GM18867 (cell line): ENCODE measurements at regions not wholly inside any gene's neighbourhood (a gene's known extent, or its start where the extent isn't known, plus 50 kb on each side); places are given as distances from the start of the nearest gene placed in this dataset.
"Not testable (repeated sequence)": the region's sequence is repeated elsewhere in the genome, so short reads cannot be mapped to it uniquely, and the experiment has no call there.

Source experiments
- ATAC-seq: cut with Tn5 transposase; IDR thresholded peaks from one replicate; pipeline ENCODE4 v1.9.1; 2021; ENCODE audit warnings: mild to moderate bottlenecking, moderate library complexity; ENCODE audit not compliant: unreplicated experiment

- no peak for ATAC-seq
These were observed 362.2 kb upstream of the ROPN1 start for GRCh38 chr3:124354150-124354549.

GRCh38 chr3:124358156-124358555, 366.2 kb upstream of the ROPN1 start:
- ATAC-seq = no peak

- ATAC-seq = no peak
These were observed 368.2 kb upstream of the ROPN1 start for GRCh38 chr3:124360155-124360554.

GRCh38 chr3:124360563-124360962, 368.6 kb upstream of the ROPN1 start:
- no peak for ATAC-seq

- no peak for ATAC-seq
These were observed 368.7 kb upstream of the UMPS start for GRCh38 chr3:124361566-124361965.

GRCh38 chr3:124362455-124362854, 367.8 kb upstream of the UMPS start:
- no peak for ATAC-seq

- no peak for ATAC-seq
These were observed 366.8 kb upstream of the UMPS start for GRCh38 chr3:124363476-124363875.

- ATAC-seq = no peak
These were observed 365.8 kb upstream of the UMPS start for GRCh38 chr3:124364317-124365020.

- ATAC-seq = not testable (repeated sequence)
These were observed 363.6 kb upstream of the UMPS start for GRCh38 chr3:124366655-124367054.

GRCh38 chr3:124372775-124373174, 357.5 kb upstream of the UMPS start:
- ATAC-seq = no peak

- ATAC-seq = peak; percentile 64
These were observed 356.7 kb upstream of the UMPS start for GRCh38 chr3:124373524-124373923.

GRCh38 chr3:124374583-124374982, 355.7 kb upstream of the UMPS start:
- no peak for ATAC-seq

GRCh38 chr3:124381575-124382333, 348.5 kb upstream of the UMPS start:
- no peak for ATAC-seq

GRCh38 chr3:124383051-124383450, 347.2 kb upstream of the UMPS start:
- ATAC-seq = no peak

- ATAC-seq = no peak
These were observed 346.3 kb upstream of the UMPS start for GRCh38 chr3:124383846-124384466.

GRCh38 chr3:124384527-124384926, 345.7 kb upstream of the UMPS start:
- no peak for ATAC-seq

GRCh38 chr3:124385996-124386395, 344.3 kb upstream of the UMPS start:
- no peak for ATAC-seq

GRCh38 chr3:124386996-124387595, 343.2 kb upstream of the UMPS start:
- ATAC-seq = no peak

GRCh38 chr3:124391774-124392173, 338.5 kb upstream of the UMPS start:
- no peak for ATAC-seq

- no peak for ATAC-seq
These were observed 336.9 kb upstream of the UMPS start for GRCh38 chr3:124393340-124393739.

- no peak for ATAC-seq
These were observed 335.1 kb upstream of the UMPS start for GRCh38 chr3:124395162-124395561.
